Fibroblast of the aortic adventitia (primary cell): ENCODE measurements at regions not wholly inside any gene's neighbourhood (a gene's known extent, or its start where the extent isn't known, plus 50 kb on each side); places are given as distances from the start of the nearest gene placed in this dataset.

Experiments
- DNase-seq: peaks from one replicate; pipeline ENCODE4 v3.0.0-alpha.2; 2010; ENCODE audit warnings: low read depth
- H3K4me3 ChIP-seq: 2 replicates; pipeline ENCODE4 v1.5.1; 2011; ENCODE audit warnings: low read depth, mild to moderate bottlenecking, control low read depth, low read length, moderate library complexity
- TF ChIP-seq, protein P1 (sequence below): IDR thresholded peaks from 2 replicates; pipeline ENCODE4 v1.5.1; 2011; ENCODE audit warnings: mild to moderate bottlenecking, low read length, control low read depth, inconsistent platforms; ENCODE audit not compliant: insufficient read depth

- TF ChIP-seq, protein P1, sequence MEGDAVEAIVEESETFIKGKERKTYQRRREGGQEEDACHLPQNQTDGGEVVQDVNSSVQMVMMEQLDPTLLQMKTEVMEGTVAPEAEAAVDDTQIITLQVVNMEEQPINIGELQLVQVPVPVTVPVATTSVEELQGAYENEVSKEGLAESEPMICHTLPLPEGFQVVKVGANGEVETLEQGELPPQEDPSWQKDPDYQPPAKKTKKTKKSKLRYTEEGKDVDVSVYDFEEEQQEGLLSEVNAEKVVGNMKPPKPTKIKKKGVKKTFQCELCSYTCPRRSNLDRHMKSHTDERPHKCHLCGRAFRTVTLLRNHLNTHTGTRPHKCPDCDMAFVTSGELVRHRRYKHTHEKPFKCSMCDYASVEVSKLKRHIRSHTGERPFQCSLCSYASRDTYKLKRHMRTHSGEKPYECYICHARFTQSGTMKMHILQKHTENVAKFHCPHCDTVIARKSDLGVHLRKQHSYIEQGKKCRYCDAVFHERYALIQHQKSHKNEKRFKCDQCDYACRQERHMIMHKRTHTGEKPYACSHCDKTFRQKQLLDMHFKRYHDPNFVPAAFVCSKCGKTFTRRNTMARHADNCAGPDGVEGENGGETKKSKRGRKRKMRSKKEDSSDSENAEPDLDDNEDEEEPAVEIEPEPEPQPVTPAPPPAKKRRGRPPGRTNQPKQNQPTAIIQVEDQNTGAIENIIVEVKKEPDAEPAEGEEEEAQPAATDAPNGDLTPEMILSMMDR = no peak
- no peak overlapping the region for H3K4me3 ChIP-seq
- DNase-seq = no peak
Measured at GRCh38 chr5:100641833-100642232, 106.7 kb downstream of the FAM174A start.

- H3K4me3 ChIP-seq = no peak overlapping the region
- no peak for DNase-seq
- TF ChIP-seq, protein P1 = no peak
Measured at GRCh38 chr5:100643473-100643872, 108.3 kb downstream of the FAM174A start.

GRCh38 chr5:100644185-100644584, 109.0 kb downstream of the FAM174A start:
- TF ChIP-seq, protein P1 = no peak
- DNase-seq = no peak

GRCh38 chr5:100644776-100645175, 109.6 kb downstream of the FAM174A start:
- DNase-seq = no peak
- H3K4me3 ChIP-seq = no peak overlapping the region
- TF ChIP-seq, protein P1 = no peak

More at GRCh38 chr5:100644185-100644584, 109.0 kb downstream of the FAM174A start:
- H3K4me3 ChIP-seq = no peak overlapping the region

DNA sequence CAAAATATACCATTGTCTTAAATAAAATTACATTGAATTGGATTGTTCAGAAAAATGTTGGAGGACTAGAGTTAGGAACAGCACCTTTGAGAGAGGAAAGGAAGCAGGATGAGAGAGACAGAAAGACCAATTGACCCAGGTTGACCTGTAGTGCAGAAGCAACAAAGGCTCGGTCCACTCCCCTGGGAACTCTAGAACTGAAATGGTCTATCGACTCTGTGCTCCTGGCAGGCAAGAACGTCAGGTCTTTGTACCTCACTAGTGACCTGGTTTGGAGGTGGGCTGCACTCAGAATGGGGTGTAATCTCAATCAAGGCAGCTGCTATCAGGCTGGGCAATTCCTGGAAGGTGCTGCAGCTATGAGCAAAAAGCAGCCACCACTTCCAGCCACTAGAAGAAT, 110.8 kb downstream of the FAM174A start:
- no peak overlapping the region for H3K4me3 ChIP-seq
- DNase-seq = no peak
- TF ChIP-seq, protein P1 = no peak

DNA sequence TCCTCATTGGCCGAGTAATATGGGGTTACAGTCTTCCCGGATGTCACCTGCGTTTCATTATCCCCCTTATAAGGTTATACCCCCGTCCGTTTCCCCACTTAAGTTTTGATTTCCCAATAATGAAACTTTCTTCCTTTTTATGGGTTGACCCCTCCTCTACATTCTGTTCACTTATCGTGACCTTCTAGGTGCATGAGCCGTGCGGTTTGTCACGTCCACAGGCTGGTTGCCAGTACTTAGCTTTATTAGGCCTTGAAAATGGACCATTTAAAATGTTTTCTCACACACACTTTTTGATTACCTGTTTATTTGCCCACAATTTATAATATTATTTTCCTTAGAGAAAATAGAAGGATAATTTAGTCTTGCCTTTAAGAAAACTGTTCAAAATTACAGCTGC, 111.5 kb downstream of the FAM174A start:
- TF ChIP-seq, protein P1 = no peak
- DNase-seq = no peak
- H3K4me3 ChIP-seq = no peak overlapping the region
